Right ventricle myocardium inferior (tissue), 1 donor: ENCODE measurements at regions not wholly inside any gene's neighbourhood (a gene's known extent, or its start where the extent isn't known, plus 50 kb on each side); places are given as distances from the start of the nearest gene placed in this dataset.

ENCODE experiments used
- ATAC-seq: fragments of 200-7000 bp; cut with Tn5 transposase; one replicate; pipeline ENCODE4 v1.9.1; 2020; ENCODE audit warnings: mild to moderate bottlenecking, moderate library complexity
- DNase-seq: peaks from one replicate; pipeline ENCODE4 v3.0.0; 2021; ENCODE audit errors: missing footprints
- intact Hi-C: fragments of 100-400 bp; cut with DNase I; formaldehyde crosslinking; loops from one replicate; pipeline ENCODE4 v1.11.0; 2022
- donor health status: DM: no; HTN: yes; CAD: no; lungs with severe emphysema.

GRCh38 chr6:40947876-40948526, 91.0 kb downstream of the UNC5CL start:
- intact Hi-C loops: no loop called here
- no peak for ATAC-seq

DNA sequence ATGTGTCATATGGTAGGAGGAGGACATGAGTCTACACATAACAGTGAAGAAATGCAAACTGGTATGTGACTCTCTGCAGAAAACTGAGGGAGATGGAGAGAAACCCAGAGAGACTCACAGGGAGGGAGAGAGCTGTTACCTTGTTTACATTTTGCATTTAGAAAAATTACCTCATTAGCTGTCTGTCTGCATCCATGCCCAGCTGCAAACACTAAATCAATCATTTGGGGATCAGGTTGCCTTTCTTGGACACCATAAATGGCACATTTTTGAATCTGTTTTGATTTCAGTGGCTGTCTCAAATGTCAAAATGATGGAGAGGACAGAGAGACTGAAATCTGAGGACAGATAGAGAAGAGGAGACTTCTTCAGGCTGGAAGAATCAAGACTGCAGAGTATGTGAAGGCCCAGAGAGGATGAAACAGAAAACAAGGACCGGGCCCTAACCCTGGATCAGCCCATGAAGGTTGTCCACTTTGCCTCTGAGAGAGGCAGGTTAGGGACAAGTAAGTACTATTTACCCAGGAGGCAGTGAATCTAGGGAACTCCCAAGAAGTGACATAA, 92.2 kb downstream of the UNC5CL start:
- intact Hi-C loops: no loop called here
- ATAC-seq (no peak), DNase-seq (no peak)

More at GRCh38 chr6:40947876-40948526, 91.0 kb downstream of the UNC5CL start:
- no peak for DNase-seq

- no peak for ATAC-seq
- intact Hi-C loops: no loop called here
- no peak for DNase-seq
These were observed 101.5 kb downstream of the UNC5CL start for GRCh38 chr6:40937491-40937890.

DNA sequence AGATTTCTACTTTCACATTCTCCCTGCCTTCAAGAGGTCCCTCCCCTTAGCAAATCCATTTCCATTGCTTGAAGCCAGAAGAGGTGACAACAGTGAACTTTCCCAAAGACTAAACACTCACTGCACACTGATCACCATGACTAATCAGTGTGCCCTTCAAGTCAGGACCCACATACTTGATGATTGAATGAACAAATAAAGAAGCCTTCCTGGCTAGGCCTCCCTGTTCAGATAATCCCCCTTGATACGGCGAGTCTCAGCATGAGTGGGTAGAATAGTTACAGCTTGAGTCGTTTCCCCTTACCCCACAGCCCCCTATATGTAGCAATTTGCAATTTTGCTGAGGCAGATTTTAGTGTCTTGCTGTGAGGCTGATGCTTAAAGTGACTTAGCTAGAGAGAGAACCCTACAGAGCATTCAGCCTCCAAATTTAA, 102.2 kb downstream of the UNC5CL start:
- DNase-seq: no peak
- intact Hi-C loops: no loop called here
- ATAC-seq: no peak

DNA sequence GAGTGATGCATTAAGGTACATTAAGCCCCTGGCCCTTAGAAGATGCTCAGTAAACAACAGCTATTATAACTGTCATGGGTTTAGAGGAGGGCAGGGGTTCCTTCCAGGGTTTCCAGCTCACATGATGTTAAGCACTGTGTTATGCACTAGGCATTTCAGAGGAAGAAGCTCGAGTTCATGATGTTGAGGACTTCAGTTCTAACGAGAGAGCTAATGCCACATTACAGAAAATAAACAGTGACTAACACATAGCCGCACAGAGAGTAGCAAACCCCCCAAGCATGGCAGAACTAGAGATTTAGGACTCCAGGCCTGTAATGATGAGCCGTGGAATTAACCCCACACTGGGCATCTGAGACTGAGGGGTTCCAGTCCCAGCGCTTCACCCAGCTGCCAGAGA, 105.2 kb downstream of the UNC5CL start:
- intact Hi-C loops: no loop called here
- ATAC-seq (no peak), DNase-seq (no peak)

- DNase-seq (no peak), ATAC-seq (peak; percentile 43)
- intact Hi-C loops: no loop called here
These were observed 106.1 kb downstream of the UNC5CL start for GRCh38 chr6:40932953-40933352.

GRCh38 chr6:40932366-40932765, 106.7 kb downstream of the UNC5CL start:
- intact Hi-C loops: no loop called here
- DNase-seq: no peak
- no peak for ATAC-seq

DNA sequence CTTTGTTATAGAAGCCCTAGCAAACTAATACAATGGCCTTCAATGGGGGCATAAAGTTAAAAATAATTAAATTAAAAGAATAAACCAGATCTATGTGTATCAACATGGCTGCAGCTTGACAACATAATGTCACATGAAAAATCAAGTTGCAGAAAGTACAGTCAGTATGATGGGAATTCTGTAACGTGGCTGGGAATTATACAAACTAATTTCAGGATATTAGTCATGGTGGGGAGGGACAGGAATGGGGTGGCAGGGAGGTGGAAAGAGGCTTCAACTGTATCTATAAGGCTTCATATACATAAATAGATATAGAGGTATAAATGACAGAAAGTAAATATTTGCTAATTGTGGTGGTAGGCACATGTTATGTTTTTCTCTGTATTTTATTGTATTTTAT, 107.1 kb downstream of the UNC5CL start:
- DNase-seq (no peak), ATAC-seq (no peak)
- intact Hi-C loops: no loop called here

GRCh38 chr6:40930555-40930954, 108.5 kb downstream of the UNC5CL start:
- ATAC-seq: peak; percentile 37
- no peak for DNase-seq
- intact Hi-C loops: no loop called here

- ATAC-seq: no peak
- no peak for DNase-seq
- intact Hi-C loops: no loop called here
These were observed 109.0 kb downstream of the UNC5CL start for GRCh38 chr6:40930045-40930444.

- intact Hi-C loops: no loop called here
- no peak for ATAC-seq
- no peak for DNase-seq
These were observed 109.8 kb downstream of the UNC5CL start for GRCh38 chr6:40929176-40929575.

DNA sequence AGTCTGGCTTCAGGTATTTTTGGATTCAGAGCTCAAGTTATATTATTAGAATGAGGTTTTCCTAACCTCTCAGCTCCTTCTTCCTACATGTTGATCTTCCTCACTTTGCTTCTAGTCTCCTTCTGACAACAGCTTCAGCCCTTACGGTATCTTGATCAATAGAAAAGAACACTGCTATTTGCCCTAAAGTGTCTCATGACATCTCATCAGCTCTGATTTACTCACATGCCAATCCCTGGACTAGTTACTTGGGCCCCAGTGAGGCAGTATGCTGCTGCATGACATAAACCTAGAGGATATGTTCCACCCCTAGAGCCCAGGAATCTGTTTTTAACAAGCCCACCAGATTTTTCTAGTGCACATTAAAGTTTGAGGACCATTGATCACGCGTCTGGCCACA, 110.3 kb downstream of the UNC5CL start:
- intact Hi-C loops: no loop called here
- ATAC-seq: no peak
- DNase-seq: no peak

GRCh38 chr6:40928307-40928706, 110.7 kb downstream of the UNC5CL start:
- no peak for ATAC-seq
- DNase-seq: no peak
- intact Hi-C loops: no loop called here

DNA sequence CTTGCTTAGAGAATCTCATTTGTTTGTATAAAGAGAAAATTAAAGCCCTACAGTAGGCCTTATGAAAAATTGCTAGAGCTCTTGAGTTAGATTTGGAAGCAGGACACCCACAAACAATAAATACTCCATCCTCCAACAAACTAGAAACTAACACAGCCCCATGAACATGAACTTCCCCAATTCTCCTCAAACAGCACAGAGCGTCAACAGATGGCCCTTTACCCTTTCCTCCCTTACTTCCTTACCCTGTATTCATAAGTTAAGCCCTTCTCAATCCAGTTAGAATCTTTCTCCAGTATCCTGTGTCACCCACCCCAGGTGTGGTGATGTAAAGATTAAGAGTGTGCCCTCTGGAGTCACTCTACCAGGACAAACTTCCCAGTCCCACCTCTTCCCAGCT, 113.7 kb downstream of the UNC5CL start:
- ATAC-seq (no peak), DNase-seq (no peak)
- intact Hi-C loops: no loop called here

DNA sequence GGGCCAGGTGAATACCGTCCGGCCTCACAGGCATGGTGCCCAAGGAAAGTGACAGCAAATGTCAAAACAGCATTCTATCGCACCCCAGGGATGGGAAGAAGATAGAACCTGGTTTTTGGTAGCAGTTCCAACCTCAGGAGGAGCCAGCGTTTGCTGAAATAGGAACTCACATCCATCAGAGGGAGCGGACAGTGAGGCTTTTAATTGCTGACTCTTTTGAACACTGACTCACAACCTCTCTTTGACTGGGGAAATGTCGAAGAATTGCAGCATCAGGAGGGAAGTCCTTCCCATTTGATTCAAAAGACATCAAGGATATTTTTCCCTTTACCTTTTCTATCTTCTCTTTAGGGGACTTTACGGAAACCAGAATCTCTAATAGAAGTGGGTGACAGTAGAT, 114.2 kb downstream of the UNC5CL start:
- intact Hi-C loops: no loop called here
- ATAC-seq: no peak
- no peak for DNase-seq

- DNase-seq (no peak), ATAC-seq (no peak)
- intact Hi-C loops: no loop called here
These were observed 115.1 kb downstream of the UNC5CL start for GRCh38 chr6:40923880-40924279.

DNA sequence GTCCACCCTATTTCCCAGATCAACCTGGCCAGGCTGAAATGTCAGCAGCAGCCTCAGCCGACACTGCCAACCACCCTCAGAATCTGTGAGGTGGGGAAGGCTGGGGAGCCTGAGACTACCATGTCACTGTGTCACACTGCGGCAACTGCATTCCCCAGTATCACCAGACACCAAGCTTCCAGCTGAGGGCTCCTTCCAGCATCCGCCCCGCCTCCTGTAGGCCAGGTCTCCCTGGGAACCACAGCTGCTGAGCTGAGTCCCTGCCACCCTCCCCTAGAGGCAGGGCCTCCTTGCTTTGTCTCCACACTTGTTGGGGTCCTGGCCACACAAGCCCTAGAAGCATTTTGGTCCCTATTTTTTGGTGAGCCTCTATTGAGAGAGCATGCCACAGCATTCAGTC, 115.7 kb downstream of the UNC5CL start:
- intact Hi-C loops: no loop called here
- no peak for ATAC-seq
- no peak for DNase-seq

GRCh38 chr6:40922281-40922680, 116.7 kb downstream of the UNC5CL start:
- no peak for DNase-seq
- intact Hi-C loops: no loop called here
- no peak for ATAC-seq

- ATAC-seq (no peak), DNase-seq (no peak)
- intact Hi-C loops: no loop called here
These were observed 120.9 kb downstream of the UNC5CL start for GRCh38 chr6:40918040-40918651.

DNA sequence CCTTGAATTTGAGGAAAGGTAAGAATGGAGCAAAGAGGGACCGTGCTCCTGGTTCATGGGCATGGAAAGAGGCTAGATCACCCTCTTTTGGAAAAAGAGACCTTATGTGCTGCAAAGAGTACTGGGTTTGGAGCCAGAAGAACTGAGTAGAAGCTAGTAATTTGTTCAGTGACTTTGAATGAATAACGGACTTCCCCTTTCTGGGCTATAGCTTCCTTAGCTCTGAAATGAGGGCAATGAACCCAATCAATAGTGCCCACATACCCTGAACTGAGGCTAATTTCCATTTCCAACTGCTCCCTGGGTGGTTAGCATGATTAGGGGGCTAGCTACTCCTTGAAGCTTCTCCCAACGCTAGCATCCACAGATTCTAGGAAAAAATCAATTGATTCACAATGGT, 121.4 kb downstream of the UNC5CL start:
- intact Hi-C loops: no loop called here
- DNase-seq (no peak), ATAC-seq (no peak)

DNA sequence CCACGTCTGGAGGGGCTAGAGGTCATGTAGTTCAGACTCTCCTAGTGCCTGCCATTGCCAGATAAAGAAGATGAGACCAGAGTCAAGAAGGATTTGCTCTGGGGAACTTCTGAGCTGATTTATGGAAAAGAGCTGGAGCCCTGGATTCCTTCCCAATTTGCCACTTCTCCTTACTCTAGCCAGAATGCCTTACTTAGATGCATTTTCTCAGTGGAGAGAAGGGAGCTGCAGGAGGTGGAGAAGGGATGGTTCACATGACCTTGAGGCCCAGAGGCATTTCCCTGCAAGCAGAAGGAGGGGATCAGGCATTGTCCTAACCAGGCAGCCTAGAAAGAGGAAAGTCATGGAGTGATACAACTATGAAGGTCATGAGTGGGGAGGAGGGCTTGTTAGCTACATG, 122.2 kb downstream of the UNC5CL start:
- no peak for ATAC-seq
- intact Hi-C loops: no loop called here

More for the DNA sequence above, 122.2 kb downstream of the UNC5CL start:
- DNase-seq: no peak
